HUES64 (cell line): ENCODE measurements at regions not wholly inside any gene's neighbourhood (a gene's known extent, or its start where the extent isn't known, plus 50 kb on each side); places are given as distances from the start of the nearest gene placed in this dataset.

Source experiments
- H3K27ac ChIP-seq: 2 replicates; pipeline ENCODE4 v1.7.0; 2013; ENCODE audit warnings: low read depth, low read length, inconsistent platforms
- H3K27me3 ChIP-seq: 2 replicates; pipeline ENCODE4 v1.6.1; 2013; ENCODE audit warnings: mild to moderate bottlenecking, low read length; ENCODE audit not compliant: insufficient read depth
- H3K36me3 ChIP-seq: 2 replicates; pipeline ENCODE4 v1.6.1; 2013; ENCODE audit warnings: mild to moderate bottlenecking, low read length; ENCODE audit not compliant: insufficient read depth
- H3K4me1 ChIP-seq: 2 replicates; pipeline ENCODE4 v1.6.1; 2013; ENCODE audit warnings: mild to moderate bottlenecking, low read length, moderate library complexity; ENCODE audit not compliant: insufficient read depth
- H3K4me3 ChIP-seq: 2 replicates; pipeline ENCODE4 v1.5.1; 2013; ENCODE audit warnings: mild to moderate bottlenecking, low read length, moderate library complexity
- H3K9ac ChIP-seq: 2 replicates; pipeline ENCODE4 v1.6.1; 2013; ENCODE audit warnings: mild to moderate bottlenecking, low read depth, low read length
- H3K9me3 ChIP-seq: 2 replicates; pipeline ENCODE4 v1.6.1; 2013; ENCODE audit warnings: low read depth, low read length; ENCODE audit not compliant: insufficient read depth
- WGBS: fragments of 150-250, 120-280 bp; methylation state at CpG from one replicate; pipeline ENCODE4 v1.1.7; 2013; ENCODE audit warnings: missing lambda C conversion rate; 5-methylcytosine and 5-hydroxymethylcytosine counted together

DNA sequence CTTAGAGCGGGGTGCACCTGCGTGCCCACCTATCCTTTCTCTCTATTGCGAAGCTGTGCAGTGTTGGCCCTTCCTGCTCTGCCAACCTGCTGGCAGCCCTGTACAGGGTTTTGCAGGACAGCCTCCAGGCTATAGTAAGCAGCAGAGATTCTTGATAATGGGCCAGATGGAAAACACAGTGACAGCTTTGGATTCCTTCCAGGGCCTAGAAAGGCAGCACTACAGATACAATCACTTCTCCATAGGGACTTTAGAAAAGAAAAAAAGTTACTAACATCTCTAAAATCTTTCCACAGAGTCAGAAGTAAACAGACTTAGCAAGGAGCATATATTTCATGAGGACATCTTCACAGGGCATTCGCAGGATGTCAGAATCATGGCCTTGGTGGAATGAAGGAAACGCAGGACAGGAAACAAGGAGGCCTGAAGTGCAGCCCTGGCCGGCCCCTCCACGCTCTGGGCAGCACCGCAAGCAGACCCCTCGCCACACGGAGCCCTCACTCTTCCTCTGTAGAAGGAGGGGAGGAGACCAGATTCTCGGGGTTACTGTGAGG lies 172.1 kb upstream of the GAS1 start:
- Histone ChIP-seq H3K9ac (no peak overlapping the region), H3K9me3 (no peaks in the 10 kb centered on the region), H3K36me3 (no peaks in the 10 kb centered on the region), H3K4me3 (no peak overlapping the region), H3K4me1 (no peaks in the 10 kb centered on the region), H3K27ac (no peak overlapping the region), H3K27me3 (no peaks in the 10 kb centered on the region)
- WGBS = 92% methylated on average over 11 of the region's 11 CpGs

DNA sequence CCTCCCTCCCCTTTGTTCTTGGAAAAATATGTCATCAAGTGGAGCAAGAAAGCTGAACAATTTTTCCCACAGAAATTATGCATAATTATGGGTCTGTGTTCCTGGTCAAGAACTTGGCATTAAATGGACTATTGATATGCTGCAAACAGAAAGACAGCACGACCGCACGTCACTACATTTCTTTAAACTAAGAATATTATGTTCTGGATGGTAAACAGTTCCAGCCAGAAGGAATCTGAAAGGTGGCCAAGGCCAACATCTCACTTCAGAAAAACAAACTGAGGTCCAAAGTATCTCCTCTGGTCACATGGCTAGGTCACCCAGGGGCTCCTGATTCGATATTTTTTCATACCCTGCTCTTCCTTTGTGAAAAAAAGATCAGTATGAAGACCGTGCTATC lies 173.3 kb upstream of the GAS1 start:
- Histone ChIP-seq H3K4me1 (no peaks in the 10 kb centered on the region), H3K9me3 (no peaks in the 10 kb centered on the region), H3K9ac (no peak overlapping the region), H3K36me3 (no peaks in the 10 kb centered on the region), H3K4me3 (no peak overlapping the region), H3K27ac (no peak overlapping the region), H3K27me3 (no peaks in the 10 kb centered on the region)
- 89% methylated on average over 2 of the region's 5 CpGs for WGBS

DNA sequence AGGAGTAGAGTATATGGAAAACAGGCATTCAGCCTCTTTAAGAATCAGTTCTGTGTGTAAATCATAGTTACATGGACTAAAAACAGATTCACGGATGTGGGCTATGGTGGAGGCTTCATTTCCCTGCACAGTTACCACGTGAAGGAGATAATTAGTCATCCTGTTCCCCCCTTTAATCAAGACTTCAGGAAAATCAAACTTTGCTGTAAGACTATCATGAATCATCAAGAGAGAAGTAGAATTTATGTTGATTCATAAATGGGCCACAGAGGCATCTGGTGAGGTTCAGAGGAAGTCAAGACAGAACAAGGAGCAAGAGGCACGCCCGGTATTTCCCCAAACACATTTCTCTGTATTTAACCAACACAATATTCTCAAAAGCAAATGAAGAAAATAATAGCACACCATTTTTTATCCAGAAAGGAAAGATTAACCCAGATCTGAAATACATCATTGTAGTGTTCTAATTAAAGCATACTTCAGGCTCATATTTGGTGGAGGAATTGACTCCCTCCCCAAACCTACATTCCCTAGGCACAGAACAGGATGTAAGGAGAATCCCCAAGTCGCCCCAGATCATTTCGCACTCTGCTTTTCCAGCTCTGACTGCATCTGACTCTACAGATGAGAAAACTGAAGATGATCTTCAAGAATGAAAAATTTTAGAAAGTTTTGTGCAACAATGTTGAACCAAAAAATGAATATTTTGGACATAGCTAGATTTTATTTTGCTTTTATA lies 175.8 kb upstream of the GAS1 start:
- Histone ChIP-seq H3K27ac (no peak overlapping the region), H3K4me3 (no peak overlapping the region), H3K9ac (no peak overlapping the region), H3K9me3 (no peaks in the 10 kb centered on the region), H3K36me3 (no peaks in the 10 kb centered on the region), H3K4me1 (no peaks in the 10 kb centered on the region), H3K27me3 (no peaks in the 10 kb centered on the region)
- WGBS = 88% methylated on average over 5 of the region's 6 CpGs

DNA sequence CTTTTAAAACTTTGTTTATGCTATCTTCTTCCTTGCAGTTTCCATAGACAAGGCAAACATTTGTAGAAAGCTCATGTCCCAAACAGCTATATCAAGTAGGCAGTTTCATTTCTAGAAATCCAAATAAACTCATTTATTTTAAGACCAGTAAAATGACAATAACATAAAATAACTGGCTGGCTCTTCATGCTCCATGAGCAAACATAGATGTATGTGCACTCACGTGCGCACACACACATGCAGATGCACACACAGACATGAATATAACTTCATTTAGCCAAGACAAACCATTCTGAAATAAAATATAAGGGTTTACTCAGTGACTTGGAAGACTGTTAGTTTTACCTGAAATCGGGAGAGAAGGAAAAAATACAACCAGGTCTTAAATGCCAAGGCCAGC lies 176.5 kb upstream of the GAS1 start:
- Histone ChIP-seq H3K9ac (no peak overlapping the region), H3K27ac (no peak overlapping the region)

DNA sequence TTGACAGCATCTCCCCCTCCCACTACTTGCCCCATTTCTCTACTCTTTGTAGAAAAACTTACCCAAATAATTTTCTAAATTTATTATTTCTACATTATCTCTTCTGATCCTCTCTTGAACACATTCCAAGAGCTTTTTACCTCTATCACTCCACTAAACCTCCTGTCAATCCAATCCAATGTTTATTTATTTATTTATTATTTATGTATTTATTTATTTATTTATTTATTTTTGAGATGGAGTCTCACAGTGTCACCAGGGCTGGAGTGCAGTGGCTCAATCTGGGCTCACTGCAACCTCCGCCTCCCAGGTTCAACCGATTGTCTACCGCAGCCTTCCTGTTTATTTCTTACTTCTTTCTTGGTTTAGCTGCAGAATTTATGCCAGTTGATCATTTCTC lies 178.5 kb upstream of the GAS1 start:
- H3K27ac ChIP-seq = no peak overlapping the region
- no peaks in the 10 kb centered on the region for H3K4me1 ChIP-seq
- no peaks in the 10 kb centered on the region for H3K27me3 ChIP-seq
- H3K4me3 ChIP-seq = no peak overlapping the region
- H3K9ac ChIP-seq = no peak overlapping the region
- H3K9me3 ChIP-seq = peaks cover 10% of the 10 kb centered on the region
- no peaks in the 10 kb centered on the region for H3K36me3 ChIP-seq
- 96% methylated on average over 3 of the region's 3 CpGs for WGBS

More for the DNA sequence above, 176.5 kb upstream of the GAS1 start:
- no peaks in the 10 kb centered on the region for H3K36me3 ChIP-seq
- no peaks in the 10 kb centered on the region for H3K27me3 ChIP-seq
- no peaks in the 10 kb centered on the region for H3K9me3 ChIP-seq
- H3K4me1 ChIP-seq = no peaks in the 10 kb centered on the region
- no peak overlapping the region for H3K4me3 ChIP-seq
- WGBS = 97% methylated on average over 3 of the region's 3 CpGs

DNA sequence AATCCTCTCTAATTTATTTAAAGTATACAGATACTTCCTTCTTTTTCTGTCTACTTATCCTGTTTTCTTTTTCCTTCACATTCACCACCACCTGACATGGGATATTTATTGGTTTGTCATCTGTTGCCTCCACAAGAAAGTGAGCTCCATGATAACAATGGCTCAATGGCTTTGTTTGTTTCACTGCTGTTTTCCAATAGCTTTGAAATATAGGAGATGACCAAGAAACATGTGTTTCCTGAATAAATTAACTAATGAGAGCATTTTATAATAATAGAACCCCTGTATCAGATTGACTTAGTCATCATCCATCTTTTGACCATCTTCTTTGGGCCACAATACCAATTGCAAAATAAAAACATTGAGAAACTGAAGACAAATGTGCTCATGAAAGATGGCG lies 180.2 kb upstream of the GAS1 start:
- Histone ChIP-seq H3K27me3 (no peaks in the 10 kb centered on the region), H3K9me3 (peaks cover 18% of the 10 kb centered on the region), H3K9ac (no peak overlapping the region), H3K27ac (no peak overlapping the region), H3K4me3 (no peak overlapping the region), H3K36me3 (no peaks in the 10 kb centered on the region), H3K4me1 (no peaks in the 10 kb centered on the region)
- no CpG with 5 or more reads among the region's 1 CpG for WGBS

DNA sequence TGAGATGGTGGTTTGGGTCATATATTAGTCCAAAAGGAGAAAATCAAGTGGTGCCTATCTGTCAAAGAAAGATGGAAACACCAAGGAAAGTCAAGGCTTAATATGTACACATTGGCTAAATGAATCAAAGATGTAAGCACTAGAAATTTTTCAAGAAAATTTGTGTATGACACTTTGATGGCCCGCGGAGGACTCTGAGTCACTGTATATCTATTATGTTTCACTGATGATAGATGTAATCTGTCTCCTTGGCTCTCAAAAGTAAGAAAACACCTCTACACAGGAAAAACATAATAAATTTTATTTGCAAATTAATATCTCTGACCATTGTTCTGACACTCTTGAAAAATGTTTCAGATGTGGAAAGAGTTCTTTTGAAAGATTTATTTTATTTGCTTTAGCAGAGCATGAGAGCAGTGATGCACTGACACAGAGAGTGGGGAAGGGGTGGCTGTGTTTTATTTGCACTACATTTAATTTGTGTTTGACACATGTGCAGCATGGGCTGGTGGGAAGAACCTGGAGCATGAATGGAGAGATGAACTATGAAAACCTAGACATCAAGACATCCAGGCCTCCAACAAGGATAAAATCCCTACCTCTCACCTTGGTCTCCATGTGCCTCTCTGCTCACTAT lies 180.8 kb upstream of the GAS1 start:
- no peak overlapping the region for H3K27ac ChIP-seq
- no peaks in the 10 kb centered on the region for H3K27me3 ChIP-seq
- no peaks in the 10 kb centered on the region for H3K36me3 ChIP-seq
- H3K9me3 ChIP-seq = peaks cover 18% of the 10 kb centered on the region
- H3K9ac ChIP-seq = no peak overlapping the region
- no peak overlapping the region for H3K4me3 ChIP-seq
- WGBS = 100% methylated on average over 2 of the region's 2 CpGs
- H3K4me1 ChIP-seq = no peaks in the 10 kb centered on the region

DNA sequence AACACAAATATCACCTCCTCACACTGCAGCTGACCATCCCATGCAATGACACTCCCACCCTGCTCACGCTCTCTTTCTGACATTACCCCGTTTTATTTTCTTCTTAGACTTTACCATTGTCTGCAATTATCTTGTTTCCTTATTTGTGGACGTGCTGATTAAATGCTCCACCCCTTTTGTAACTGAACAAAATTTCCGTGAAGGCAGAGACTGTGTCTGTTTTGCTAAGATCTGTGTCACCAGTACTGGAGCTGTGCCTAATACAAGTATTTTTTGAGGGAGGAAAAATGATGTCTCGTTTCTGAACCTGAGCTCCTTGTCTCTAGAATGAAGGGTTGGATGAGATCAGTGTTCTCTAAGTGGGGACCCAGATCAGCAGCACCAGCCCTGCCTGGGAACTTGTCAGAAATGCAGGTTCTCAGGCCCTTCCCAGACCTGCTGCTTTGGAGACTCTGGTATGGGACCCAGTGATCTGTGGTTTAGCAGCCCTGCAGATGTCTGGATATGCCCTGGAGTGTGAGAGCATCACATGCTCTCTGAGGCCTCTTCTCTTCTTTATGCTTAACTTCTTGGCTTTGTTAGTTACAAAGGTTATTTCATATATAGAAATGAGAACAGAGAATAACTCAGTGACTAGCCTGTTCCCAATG lies 181.7 kb upstream of the GAS1 start:
- Histone ChIP-seq H3K9ac (no peak overlapping the region), H3K9me3 (peaks cover 18% of the 10 kb centered on the region), H3K36me3 (no peaks in the 10 kb centered on the region), H3K27ac (no peak overlapping the region), H3K4me1 (no peaks in the 10 kb centered on the region), H3K4me3 (no peak overlapping the region), H3K27me3 (no peaks in the 10 kb centered on the region)
- WGBS = 89% methylated on average over 5 of the region's 5 CpGs

DNA sequence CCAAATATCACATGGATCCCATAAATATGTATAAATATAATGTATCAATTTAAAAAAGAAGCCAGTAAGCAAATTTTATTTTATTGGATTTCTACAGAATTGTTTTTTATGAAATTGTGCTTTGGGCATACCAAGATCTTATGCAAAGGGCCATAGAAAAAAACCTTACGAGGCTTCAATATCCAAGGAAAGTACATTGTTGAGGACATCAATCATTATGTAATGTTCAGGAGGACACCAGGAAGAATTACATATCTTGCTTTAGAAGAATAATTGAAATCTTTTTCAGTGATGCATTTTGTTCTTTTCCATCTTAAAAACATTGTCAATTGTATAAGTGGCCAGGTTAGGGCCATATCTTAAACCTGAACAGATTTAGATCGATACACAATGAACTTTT lies 187.8 kb upstream of the GAS1 start:
- H3K36me3 ChIP-seq = no peaks in the 10 kb centered on the region
- H3K9ac ChIP-seq = no peak overlapping the region
- H3K27ac ChIP-seq = no peak overlapping the region
- 100% methylated on average over 2 of the region's 2 CpGs for WGBS
- H3K9me3 ChIP-seq = peaks cover 14% of the 10 kb centered on the region
- H3K4me1 ChIP-seq = no peaks in the 10 kb centered on the region
- no peaks in the 10 kb centered on the region for H3K27me3 ChIP-seq
- no peak overlapping the region for H3K4me3 ChIP-seq

DNA sequence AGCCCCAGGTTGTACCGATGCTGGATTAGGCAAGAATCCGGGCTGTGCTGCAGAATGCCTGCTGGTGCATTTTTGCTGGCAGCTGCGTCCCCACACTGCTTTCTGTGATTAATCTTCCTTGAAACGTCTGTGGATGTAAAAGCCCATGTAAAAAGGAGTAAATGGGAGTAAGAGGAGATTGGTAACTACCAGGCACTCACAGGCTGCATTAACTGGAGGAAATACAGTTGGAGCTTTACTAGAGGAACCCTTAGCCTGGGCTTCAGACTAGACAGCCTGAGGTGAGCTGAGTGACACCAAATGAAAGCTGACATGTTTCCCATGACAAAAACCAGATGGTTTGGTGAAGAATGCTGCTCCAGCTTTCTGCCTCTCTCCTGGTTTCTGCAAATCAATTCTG lies 190.4 kb upstream of the GAS1 start:
- Histone ChIP-seq H3K27ac (no peak overlapping the region), H3K27me3 (no peaks in the 10 kb centered on the region), H3K9me3 (no peaks in the 10 kb centered on the region), H3K4me3 (no peak overlapping the region), H3K36me3 (no peaks in the 10 kb centered on the region), H3K4me1 (no peaks in the 10 kb centered on the region), H3K9ac (no peak overlapping the region)
- 56% methylated on average over 4 of the region's 4 CpGs for WGBS
